Upper lobe of right lung (tissue), 1 donor: ENCODE measurements at regions not wholly inside any gene's neighbourhood (a gene's known extent, or its start where the extent isn't known, plus 50 kb on each side); places are given as distances from the start of the nearest gene placed in this dataset.
"Not testable (repeated sequence)": the region's sequence is repeated elsewhere in the genome, so short reads cannot be mapped to it uniquely, and the experiment has no call there.

Experiments
- ATAC-seq: fragments of 200-7000 bp; cut with Tn5 transposase; one replicate; pipeline ENCODE4 v1.9.1; 2020; ENCODE audit warnings: mild to moderate bottlenecking, moderate library complexity
- DNase-seq: peaks from one replicate; pipeline ENCODE4 v3.0.0-alpha.2; 2020
- H3K27ac ChIP-seq: fragments of 200-600 bp; one replicate; pipeline ENCODE4 v1.8.0; 2022
- H3K27me3 ChIP-seq: fragments of 200-600 bp; one replicate; pipeline ENCODE4 v1.8.0; 2022; ENCODE audit warnings: mild to moderate bottlenecking
- H3K36me3 ChIP-seq: fragments of 200-600 bp; one replicate; pipeline ENCODE4 v1.8.0; 2022
- H3K4me1 ChIP-seq: fragments of 200-600 bp; one replicate; pipeline ENCODE4 v1.8.0; 2022
- H3K4me3 ChIP-seq: fragments of 200-600 bp; one replicate; pipeline ENCODE4 v1.8.0; 2022; ENCODE audit warnings: mild to moderate bottlenecking
- H3K9me3 ChIP-seq: fragments of 200-600 bp; one replicate; pipeline ENCODE4 v1.8.0; 2022
- CTCF ChIP-seq: fragments of 200-600 bp; IDR thresholded peaks from one replicate; pipeline ENCODE4 v1.8.0; 2022; ENCODE audit warnings: antibody characterized with exemption
- intact Hi-C: fragments of 100-400 bp; cut with DNase I; formaldehyde crosslinking; loops from one replicate; pipeline ENCODE4 v1.11.0; 2022
- donor health status: DM: no; HTN: yes; CAD: no; lungs with severe emphysema.

GRCh38 chrX:531611-531936 is 99.0 kb upstream of the SHOX start:
- DNase-seq (peak; percentile 27), ATAC-seq (no peak)
- no peak overlapping the region for H3K4me3 ChIP-seq
- H3K9me3 ChIP-seq, result no peaks in the 10 kb centered on the region
- TF ChIP-seq CTCF, result no peak
- H3K27ac ChIP-seq, result no peak overlapping the region
- H3K27me3 ChIP-seq, result no peaks in the 10 kb centered on the region
- H3K4me1 ChIP-seq, result no peaks in the 10 kb centered on the region
- intact Hi-C loops, result no loop called here
- no peaks in the 10 kb centered on the region for H3K36me3 ChIP-seq

- Histone ChIP-seq H3K36me3 (no peaks in the 10 kb centered on the region), H3K4me1 (no peaks in the 10 kb centered on the region), H3K4me3 (no peak overlapping the region), H3K27me3 (no peaks in the 10 kb centered on the region), H3K9me3 (no peaks in the 10 kb centered on the region), H3K27ac (no peak overlapping the region)
- DNase-seq (no peak), ATAC-seq (no peak)
- intact Hi-C loops, result no loop called here
- TF ChIP-seq CTCF, result no peak
These were observed 95.8 kb upstream of the SHOX start for GRCh38 chrX:534804-535203.

GRCh38 chrX:536616-537015 is 94.0 kb upstream of the SHOX start:
- Histone ChIP-seq H3K27me3 (no peaks in the 10 kb centered on the region), H3K36me3 (no peaks in the 10 kb centered on the region), H3K9me3 (no peaks in the 10 kb centered on the region), H3K4me3 (no peak overlapping the region), H3K4me1 (no peaks in the 10 kb centered on the region), H3K27ac (no peak overlapping the region)
- intact Hi-C loops, result no loop called here
- DNase-seq (peak; percentile 11), ATAC-seq (no peak)
- no peak for TF ChIP-seq CTCF

GRCh38 chrX:537151-537550 is 93.4 kb upstream of the SHOX start:
- TF ChIP-seq CTCF, result no peak
- intact Hi-C loops, result no loop called here
- DNase-seq (peak; percentile 29), ATAC-seq (no peak)
- no peaks in the 10 kb centered on the region for H3K9me3 ChIP-seq
- H3K4me1 ChIP-seq, result no peaks in the 10 kb centered on the region
- H3K4me3 ChIP-seq, result no peak overlapping the region
- H3K36me3 ChIP-seq, result no peaks in the 10 kb centered on the region
- H3K27me3 ChIP-seq, result no peaks in the 10 kb centered on the region
- no peak overlapping the region for H3K27ac ChIP-seq

- no peaks in the 10 kb centered on the region for H3K36me3 ChIP-seq
- no peak overlapping the region for H3K4me3 ChIP-seq
- H3K27ac ChIP-seq, result no peak overlapping the region
- TF ChIP-seq CTCF, result no peak
- intact Hi-C loops, result no loop called here
- peak; percentile 21 for DNase-seq
- ATAC-seq, result no peak
- H3K4me1 ChIP-seq, result no peaks in the 10 kb centered on the region
- no peaks in the 10 kb centered on the region for H3K27me3 ChIP-seq
- no peaks in the 10 kb centered on the region for H3K9me3 ChIP-seq
These were observed 92.3 kb upstream of the SHOX start for GRCh38 chrX:538311-538710.

GRCh38 chrX:541006-541405 is 89.6 kb upstream of the SHOX start:
- H3K4me3 ChIP-seq, ATAC-seq, DNase-seq, H3K27me3 ChIP-seq, H3K9me3 ChIP-seq, H3K36me3 ChIP-seq, H3K27ac ChIP-seq, intact Hi-C loops, H3K4me1 ChIP-seq: not testable (repeated sequence)
